GM12878 (cell line): ENCODE measurements at regions not wholly inside any gene's neighbourhood (a gene's known extent, or its start where the extent isn't known, plus 50 kb on each side); places are given as distances from the start of the nearest gene placed in this dataset.

Source experiments
- ATAC-seq: fragments of 200-7000 bp; cut with Tn5 transposase; 3 replicates; pipeline ENCODE4 v1.9.1; 2020; ENCODE audit warnings: mild to moderate bottlenecking, moderate library complexity
- BruUV-seq: library from RNA; stranded (reverse); fragments of 400-500 nt; replicated peaks from 2 replicates; lab custom pipeline; 2021; lab: Mats Ljungman, UMichigan
- CTCF ChIA-PET: fragments of 300-600 bp; sonication (Branson Sonifier 250); formaldehyde crosslinking; extraction: SDS; loops from one replicate; lab custom pipeline; 2021; ENCODE audit warnings: inconsistent platforms; lab: Yijun Ruan, JAX
- POLR2A ChIA-PET: fragments of 350-600 bp; formaldehyde crosslinking; extraction: SDS; loops from one replicate; lab custom pipeline; 2021; ENCODE audit warnings: inconsistent platforms; lab: Charles Lee
- RAD21 ChIA-PET: fragments of 300-600 bp; sonication (Branson Sonifier 250); formaldehyde crosslinking; loops from one replicate; lab custom pipeline; 2023; ENCODE audit warnings: antibody characterized with exemption; ENCODE audit not compliant: unreplicated experiment; lab: Charles Lee
- SMC1A ChIA-PET: fragments of 300-600 bp; sonication (Branson Sonifier 250); formaldehyde crosslinking; loops from one replicate; lab custom pipeline; 2023; ENCODE audit not compliant: unreplicated experiment, uncharacterized antibody; lab: Charles Lee
- DNase-seq: peaks from one replicate; pipeline ENCODE4 v3.0.0-alpha.2; 2011; ENCODE audit warnings: low read depth, low spot score
- FAIRE-seq: peaks from 3 replicates; lab custom pipeline; 2011; peaks lifted over from hg19 to GRCh38; lab: Jason Lieb, UNC
- H2AFZ ChIP-seq: 2 replicates; pipeline ENCODE4 v1.6.0; 2011; ENCODE audit warnings: low read depth, low read length, control low read depth; ENCODE audit not compliant: control insufficient read depth
- H3K27ac ChIP-seq: 2 replicates; pipeline ENCODE4 v1.5.1; 2011; ENCODE audit warnings: control low read depth; ENCODE audit not compliant: control insufficient read depth, insufficient read depth
- H3K27me3 ChIP-seq, 2 experiments: replicated peaks in 1 of 2; 2 replicates each; pipeline versions ENCODE4 v1.6.0 to v1.6.1; 2011; ENCODE audit warnings: low read length in 1 of 2; ENCODE audit not compliant: control insufficient read depth in 2 of 2, insufficient read depth in 2 of 2
- H3K36me3 ChIP-seq, 2 experiments: 2 replicates each; pipeline ENCODE4 v1.5.1; 2011; ENCODE audit warnings: low read length in 1 of 2; ENCODE audit not compliant: control insufficient read depth in 2 of 2, insufficient read depth in 2 of 2
- H3K4me1 ChIP-seq: 2 replicates; pipeline ENCODE4 v1.6.1; 2011; ENCODE audit warnings: mild to moderate bottlenecking, low read length, moderate library complexity, mixed read lengths; ENCODE audit not compliant: control insufficient read depth, insufficient read depth
- H3K4me2 ChIP-seq: 2 replicates; pipeline ENCODE4 v1.6.0; 2011; ENCODE audit warnings: control low read depth; ENCODE audit not compliant: control insufficient read depth, insufficient read depth
- H3K4me3 ChIP-seq: fragments of 200-600 bp; sonication (generic); 2 replicates; pipeline ENCODE4 v1.5.1; 2016
- H3K79me2 ChIP-seq: 2 replicates; pipeline ENCODE4 v1.6.0; 2011; ENCODE audit warnings: low read length; ENCODE audit not compliant: control insufficient read depth, insufficient read depth
- H3K9ac ChIP-seq: 2 replicates; pipeline ENCODE4 v1.8.0; 2011; ENCODE audit warnings: low read length, control low read depth, mixed read lengths; ENCODE audit not compliant: control insufficient read depth, insufficient read depth
- H3K9me3 ChIP-seq: replicated peaks from 3 replicates; pipeline ENCODE4 v1.5.1; 2011; ENCODE audit warnings: mild to moderate bottlenecking, low read length; ENCODE audit not compliant: control insufficient read depth, insufficient read depth
- H4K20me1 ChIP-seq: 2 replicates; pipeline ENCODE4 v1.6.0; 2011; ENCODE audit not compliant: control insufficient read depth, insufficient read depth
- BCL11A ChIP-seq: IDR thresholded peaks from 2 replicates; pipeline ENCODE4 v1.6.1; 2011; ENCODE audit warnings: low read depth, low read length
- BCL3 ChIP-seq: IDR thresholded peaks from 2 replicates; pipeline ENCODE4 v1.6.1; 2011; ENCODE audit warnings: borderline replicate concordance, low read depth, mild to moderate bottlenecking, moderate library complexity, low read length; ENCODE audit not compliant: insufficient read depth, poor library complexity, severe bottlenecking
- CBX5 ChIP-seq: sonication (generic); IDR thresholded peaks from 2 replicates; pipeline ENCODE4 v1.6.1; 2016; ENCODE audit warnings: low read depth, moderate library complexity, mild to moderate bottlenecking, inconsistent platforms
- MEF2A ChIP-seq: IDR thresholded peaks from 2 replicates; pipeline ENCODE4 v1.6.1; 2011; ENCODE audit warnings: low read depth, mild to moderate bottlenecking, low read length, moderate library complexity; ENCODE audit not compliant: insufficient read depth
- NFIC ChIP-seq: IDR thresholded peaks from 2 replicates; pipeline ENCODE4 v1.6.1; 2012; ENCODE audit warnings: low read depth, mild to moderate bottlenecking, inconsistent platforms, low read length, moderate library complexity
- POU2F2 ChIP-seq: IDR thresholded peaks from 3 replicates; pipeline ENCODE4 v1.6.1; 2011; ENCODE audit warnings: low read depth, mild to moderate bottlenecking, low read length, borderline replicate concordance
- SMAD1 ChIP-seq: fragments of 450-650 bp; IDR thresholded peaks from 2 replicates; pipeline ENCODE4 v1.6.1; 2018; ENCODE audit warnings: mild to moderate bottlenecking, low read depth; ENCODE audit not compliant: partially characterized antibody
- SRF ChIP-seq, 2 experiments: IDR thresholded peaks; 2 replicates each; pipeline ENCODE4 v1.6.1; 2011; ENCODE audit warnings: low read depth in 2 of 2, low read length in 2 of 2, mild to moderate bottlenecking in 1 of 2, moderate library complexity in 1 of 2
- TAF1 ChIP-seq: IDR thresholded peaks from 2 replicates; pipeline ENCODE4 v1.6.1; 2011; ENCODE audit warnings: mild to moderate bottlenecking, low read depth, low read length, borderline replicate concordance
- TBL1XR1 ChIP-seq: IDR thresholded peaks from 2 replicates; pipeline ENCODE4 v1.6.1; 2012; ENCODE audit warnings: low read depth, low read length, improper control_type of control experiment
- TCF7 ChIP-seq: IDR thresholded peaks from 2 replicates; pipeline ENCODE4 v1.6.1; 2014; ENCODE audit warnings: antibody characterized with exemption, borderline replicate concordance
- ZNF207 ChIP-seq: fragments of 450-650 bp; IDR thresholded peaks from 2 replicates; pipeline ENCODE4 v1.6.1; 2014; ENCODE audit warnings: antibody characterized with exemption, mild to moderate bottlenecking, borderline replicate concordance
- WGBS: methylation state at CpG from one replicate; pipeline ENCODE4 v1.1.6; 2016; ENCODE audit warnings: low lambda C conversion rate; ENCODE audit not compliant: insufficient replicate concordance, insufficient coverage; ENCODE audit errors: missing lambda C conversion rate; 5-methylcytosine and 5-hydroxymethylcytosine counted together
- in situ Hi-C: fragments of 300-500 bp; cut with MboI; formaldehyde crosslinking; loops from 9 replicates; pipeline ENCODE4 v1.14.3; 2018; ENCODE audit warnings: mixed read lengths
- intact Hi-C: fragments of 100-400 bp; cut with micrococcal nuclease; formaldehyde crosslinking; loops from one replicate; pipeline ENCODE4 v1.14.2; 2022; ENCODE audit not compliant: unreplicated experiment

GRCh38 chr13:105814219-105814901, 721.1 kb downstream of the EFNB2 start (continued):
- TF ChIP-seq SRF (IDR thresholded peaks at IDR 0.05; ENCODE audit: low read depth in 2 of 2, low read length in 2 of 2) (no peak), TCF7 (no peak), ZNF207 (no peak), SMAD1 (no peak), POU2F2 (no peak), CBX5 (no peak), NFIC (no peak), BCL11A (no peak)

GRCh38 chr13:105806628-105806920, 728.9 kb downstream of the EFNB2 start:
- intact Hi-C loops: no loop called here
- ATAC-seq: no peak
- RAD21 ChIA-PET: no interaction called here

More at GRCh38 chr13:105806628-105806920, 728.9 kb downstream of the EFNB2 start:
- H2AFZ ChIP-seq: no peak overlapping the region
- no peak overlapping the region for H3K27ac ChIP-seq
- H3K4me1 ChIP-seq: no peaks in the 10 kb centered on the region
- no TSS peak for BruUV-seq
- no peaks in the 10 kb centered on the region for H3K79me2 ChIP-seq
- CTCF ChIA-PET: no interaction called here
- FAIRE-seq (no peak), DNase-seq (no peak)
- in situ Hi-C loops: no loop called here
- POLR2A ChIA-PET: no interaction called here
- H3K4me3 ChIP-seq: no peak overlapping the region
- no peaks in the 10 kb centered on the region for H3K36me3 ChIP-seq
- TF ChIP-seq TBL1XR1 (no peak), MEF2A (no peak), BCL3 (no peak), TAF1 (no peak), TCF7 (no peak)
- WGBS: 0% methylated on average over 3 of the region's 3 CpGs
- H3K27me3 ChIP-seq: no peaks in the 10 kb centered on the region
- no peak overlapping the region for H3K9ac ChIP-seq
- H4K20me1 ChIP-seq: no peaks in the 10 kb centered on the region
- no peaks in the 10 kb centered on the region for H3K9me3 ChIP-seq
- no peak overlapping the region for H3K4me2 ChIP-seq
- SMC1A ChIA-PET: no interaction called here
